Dendritic cell treated with granulocyte-macrophage colony-stimulating factor and Interleukin-4, amounts not matched to agents 40 ng/mL and 50 ng/mL, for 4 days (primary cell): ENCODE measurements at regions not wholly inside any gene's neighbourhood (a gene's known extent, or its start where the extent isn't known, plus 50 kb on each side); places are given as distances from the start of the nearest gene placed in this dataset.

Source experiments
- H3K27ac Mint-ChIP-seq: one replicate; pipeline ENCODE4 v1.8.0; 2022; ENCODE audit warnings: mild to moderate bottlenecking, mixed read lengths
- H3K27me3 Mint-ChIP-seq: one replicate; pipeline ENCODE4 v1.8.0; 2022; ENCODE audit warnings: mild to moderate bottlenecking, mixed read lengths
- H3K36me3 Mint-ChIP-seq: one replicate; pipeline ENCODE4 v1.8.0; 2022; ENCODE audit warnings: low read depth, mixed read lengths
- H3K4me1 Mint-ChIP-seq: one replicate; pipeline ENCODE4 v1.8.0; 2022; ENCODE audit warnings: low read depth, mixed read lengths
- H3K4me3 Mint-ChIP-seq: one replicate; pipeline ENCODE4 v1.8.0; 2022; ENCODE audit warnings: mild to moderate bottlenecking, moderate library complexity, mixed read lengths
- H3K9me3 Mint-ChIP-seq: one replicate; pipeline ENCODE4 v1.8.0; 2022; ENCODE audit warnings: mixed read lengths
- intact Hi-C: fragments of 100-400 bp; cut with micrococcal nuclease; formaldehyde crosslinking; loops from one replicate; pipeline ENCODE4 v1.15.0; 2022

DNA sequence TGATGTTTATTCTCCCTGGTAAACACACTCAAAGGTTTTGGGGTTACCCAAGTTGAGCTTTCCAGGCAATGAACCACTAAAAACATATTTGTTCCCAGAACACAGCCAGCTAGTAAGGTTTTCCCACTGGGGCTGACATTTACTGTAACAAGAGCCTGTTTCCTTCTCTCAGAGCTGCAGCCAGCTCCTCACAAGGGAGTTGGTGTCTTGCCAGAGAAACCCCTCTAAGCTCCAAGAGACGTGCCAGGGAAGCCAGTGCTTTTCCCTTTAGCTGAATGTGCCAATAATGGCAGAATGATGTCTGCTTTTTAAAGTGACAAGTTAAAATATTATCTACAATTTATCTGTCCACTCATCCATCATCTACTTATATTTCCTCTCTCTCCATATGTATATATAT is 170.8 kb upstream of the RBFOX1 start:
- intact Hi-C loops: no loop called here
- H3K27me3 Mint-ChIP-seq: no peaks in the 10 kb centered on the region
- H3K4me1 Mint-ChIP-seq: no peaks in the 10 kb centered on the region
- H3K9me3 Mint-ChIP-seq: no peaks in the 10 kb centered on the region
- no peak overlapping the region for H3K4me3 Mint-ChIP-seq
- no peaks in the 10 kb centered on the region for H3K36me3 Mint-ChIP-seq
- no peak overlapping the region for H3K27ac Mint-ChIP-seq

DNA sequence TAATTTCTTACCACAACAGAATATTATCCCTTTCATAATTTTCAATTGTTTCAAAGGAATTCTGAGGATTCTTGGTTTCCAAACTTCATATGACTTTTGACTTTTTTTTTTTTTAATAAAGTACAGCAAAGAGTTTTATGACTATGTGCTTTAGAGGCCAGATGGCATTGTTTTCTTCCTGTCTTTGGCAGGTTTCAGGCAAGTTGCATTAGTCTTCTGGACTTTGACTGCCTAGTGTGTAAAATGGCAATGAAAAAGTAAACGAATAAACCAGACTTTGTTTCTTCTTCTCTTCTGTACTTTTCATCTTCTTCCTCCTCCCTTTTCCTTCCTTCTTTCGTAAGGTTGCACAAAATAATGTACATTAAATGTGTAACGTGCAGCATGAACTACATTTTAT is 172.6 kb upstream of the RBFOX1 start:
- no peaks in the 10 kb centered on the region for H3K4me1 Mint-ChIP-seq
- intact Hi-C loops: no loop called here
- H3K4me3 Mint-ChIP-seq: no peak overlapping the region
- H3K36me3 Mint-ChIP-seq: no peaks in the 10 kb centered on the region
- no peaks in the 10 kb centered on the region for H3K27me3 Mint-ChIP-seq
- H3K27ac Mint-ChIP-seq: no peak overlapping the region
- no peaks in the 10 kb centered on the region for H3K9me3 Mint-ChIP-seq

DNA sequence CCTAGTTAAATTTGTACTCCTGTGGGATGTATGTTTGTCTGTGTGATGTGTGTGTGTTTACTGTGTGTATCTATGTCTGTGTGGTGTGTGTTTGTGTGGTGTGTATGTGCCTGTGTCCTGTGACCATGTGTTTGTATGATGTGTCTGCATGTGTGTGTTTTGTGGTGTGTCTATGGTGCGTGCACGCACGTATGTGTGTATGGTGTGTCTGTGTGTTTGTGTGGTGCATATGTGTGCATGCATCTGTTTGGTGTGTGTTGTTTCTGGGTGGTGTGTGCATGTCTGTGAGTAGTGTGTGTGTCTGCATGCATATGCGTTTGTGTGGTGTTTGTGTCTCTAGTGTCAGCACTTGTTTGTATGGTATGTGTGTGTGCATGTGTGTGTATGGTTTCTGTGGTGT is 174.2 kb upstream of the RBFOX1 start:
- intact Hi-C loops: no loop called here
- no peak overlapping the region for H3K4me3 Mint-ChIP-seq
- H3K27ac Mint-ChIP-seq: no peak overlapping the region
- no peaks in the 10 kb centered on the region for H3K9me3 Mint-ChIP-seq
- H3K4me1 Mint-ChIP-seq: no peaks in the 10 kb centered on the region
- no peaks in the 10 kb centered on the region for H3K27me3 Mint-ChIP-seq
- H3K36me3 Mint-ChIP-seq: no peaks in the 10 kb centered on the region

DNA sequence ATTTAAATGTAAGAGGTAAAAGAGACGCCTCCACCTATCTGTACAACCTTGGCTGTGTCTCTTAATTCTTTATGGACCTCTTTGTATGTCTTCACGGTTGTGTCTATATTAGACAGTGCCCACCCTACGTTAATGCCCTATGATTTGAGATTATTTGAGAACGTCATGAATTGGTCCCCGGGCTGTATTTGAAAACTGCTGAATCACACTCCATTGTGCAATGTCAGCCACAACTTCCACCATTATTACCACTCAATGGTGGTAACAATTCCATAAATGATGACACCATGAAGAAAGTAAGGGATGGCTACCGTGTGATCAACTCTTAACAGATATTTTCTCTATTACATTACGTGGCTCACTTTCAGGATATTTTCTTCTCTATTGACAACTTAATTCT is 182.4 kb upstream of the RBFOX1 start:
- Mint-ChIP-seq H3K27me3 (no peaks in the 10 kb centered on the region), H3K4me3 (no peak overlapping the region), H3K9me3 (no peaks in the 10 kb centered on the region), H3K36me3 (no peaks in the 10 kb centered on the region), H3K27ac (no peak overlapping the region), H3K4me1 (no peaks in the 10 kb centered on the region)
- intact Hi-C loops: no loop called here

DNA sequence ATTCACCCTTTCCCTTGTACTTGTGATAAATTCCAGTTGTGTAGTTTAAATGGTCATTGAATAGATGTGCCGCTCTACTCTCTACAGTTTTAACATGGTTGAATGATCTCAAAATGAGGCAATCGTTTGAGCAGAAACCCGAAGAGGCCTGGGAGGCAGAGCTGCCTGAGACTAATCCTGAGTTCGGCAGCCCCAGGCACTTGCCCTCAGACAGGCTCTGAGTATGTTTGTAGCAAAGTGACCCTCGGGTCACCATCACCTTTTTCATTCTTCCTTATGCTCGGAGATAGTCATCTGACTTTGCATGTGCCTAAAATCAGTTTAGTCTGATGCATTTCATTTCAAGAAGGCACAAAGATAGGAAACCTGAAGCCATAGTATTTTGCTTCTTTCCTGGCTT is 184.0 kb upstream of the RBFOX1 start:
- Mint-ChIP-seq H3K4me3 (no peak overlapping the region), H3K36me3 (no peaks in the 10 kb centered on the region), H3K9me3 (no peaks in the 10 kb centered on the region), H3K27me3 (no peaks in the 10 kb centered on the region), H3K4me1 (no peaks in the 10 kb centered on the region), H3K27ac (no peak overlapping the region)
- intact Hi-C loops: no loop called here

DNA sequence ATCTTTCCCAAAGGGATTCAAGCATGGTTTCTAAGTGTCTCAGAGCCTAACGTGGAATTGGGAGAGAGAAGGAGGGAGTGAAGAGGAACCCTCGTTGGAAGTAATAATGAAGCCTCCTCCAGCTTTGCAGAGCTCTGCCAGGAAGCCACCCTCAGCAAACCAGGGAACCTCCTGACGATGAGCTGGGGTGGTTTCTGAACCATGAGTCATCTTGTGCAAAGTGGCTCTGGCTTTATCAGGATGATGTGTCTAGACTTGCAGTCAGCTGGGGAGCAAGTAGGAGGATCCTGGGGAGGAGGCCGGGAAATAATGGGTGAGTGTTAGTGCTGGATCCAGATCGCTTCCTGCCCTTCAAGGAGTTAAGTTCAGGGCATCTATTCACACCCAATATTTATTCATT is 191.7 kb upstream of the RBFOX1 start:
- no peaks in the 10 kb centered on the region for H3K36me3 Mint-ChIP-seq
- no peak overlapping the region for H3K4me3 Mint-ChIP-seq
- H3K4me1 Mint-ChIP-seq: no peaks in the 10 kb centered on the region
- no peaks in the 10 kb centered on the region for H3K9me3 Mint-ChIP-seq
- H3K27me3 Mint-ChIP-seq: no peaks in the 10 kb centered on the region
- H3K27ac Mint-ChIP-seq: no peak overlapping the region
- intact Hi-C loops: no loop called here

DNA sequence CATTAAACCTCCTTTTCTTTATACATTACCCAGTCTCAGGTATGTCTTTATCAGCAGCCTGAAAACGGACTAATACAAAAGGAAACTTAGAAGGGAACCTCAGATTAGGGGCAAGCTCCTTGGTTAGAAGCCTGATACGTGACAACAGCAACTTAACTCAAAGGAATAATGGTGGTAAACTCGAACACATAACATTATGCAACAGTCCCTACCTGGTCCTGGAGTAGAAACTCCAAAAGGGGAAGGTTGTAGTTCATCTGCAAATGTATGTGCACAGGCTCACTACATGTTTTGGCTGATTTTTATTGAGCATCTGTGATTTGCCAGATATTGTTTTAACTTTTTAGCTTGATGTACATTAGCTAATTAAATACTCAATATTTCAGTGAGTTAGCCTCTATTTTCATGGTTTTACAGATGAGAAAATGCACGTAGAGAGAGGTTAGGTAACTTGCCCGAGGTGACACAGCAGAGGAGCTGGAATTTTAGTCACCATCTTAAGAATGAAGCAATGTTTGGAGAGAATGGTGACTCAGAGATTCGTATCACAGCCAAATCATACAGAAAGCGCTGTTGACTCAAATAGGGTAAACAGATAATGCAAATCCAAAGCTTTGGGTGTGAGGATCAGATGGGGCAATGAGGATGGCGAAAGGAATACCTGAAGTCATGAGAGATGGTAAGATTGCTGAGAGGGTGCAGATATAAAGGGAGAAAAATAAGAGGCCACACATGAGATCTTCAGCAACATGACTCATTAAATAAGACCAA is 194.9 kb upstream of the RBFOX1 start:
- Mint-ChIP-seq H3K4me1 (no peaks in the 10 kb centered on the region), H3K27me3 (no peaks in the 10 kb centered on the region), H3K36me3 (no peaks in the 10 kb centered on the region), H3K27ac (no peak overlapping the region), H3K9me3 (no peaks in the 10 kb centered on the region), H3K4me3 (no peak overlapping the region)
- intact Hi-C loops: no loop called here

DNA sequence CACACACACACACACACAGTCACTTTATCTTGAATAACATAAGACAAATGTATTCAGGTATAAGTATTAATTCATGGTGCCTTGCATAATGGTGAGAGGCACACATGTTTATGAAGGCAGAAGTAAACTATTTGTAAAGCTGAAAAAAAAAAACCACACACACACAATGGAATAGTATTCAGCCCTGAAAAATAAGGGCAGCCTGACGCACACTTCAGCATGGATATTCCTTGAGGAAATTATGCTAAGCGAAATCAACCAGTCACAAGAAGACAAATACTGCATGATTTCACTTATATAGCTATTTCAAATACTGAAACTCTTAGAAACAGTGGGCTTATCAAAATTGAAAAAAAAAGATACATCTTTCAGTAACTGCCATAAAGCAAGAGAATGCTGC is 200.2 kb upstream of the RBFOX1 start:
- Mint-ChIP-seq H3K4me1 (no peaks in the 10 kb centered on the region), H3K9me3 (no peaks in the 10 kb centered on the region), H3K27ac (no peak overlapping the region), H3K27me3 (no peaks in the 10 kb centered on the region), H3K36me3 (no peaks in the 10 kb centered on the region), H3K4me3 (no peak overlapping the region)
- intact Hi-C loops: no loop called here

DNA sequence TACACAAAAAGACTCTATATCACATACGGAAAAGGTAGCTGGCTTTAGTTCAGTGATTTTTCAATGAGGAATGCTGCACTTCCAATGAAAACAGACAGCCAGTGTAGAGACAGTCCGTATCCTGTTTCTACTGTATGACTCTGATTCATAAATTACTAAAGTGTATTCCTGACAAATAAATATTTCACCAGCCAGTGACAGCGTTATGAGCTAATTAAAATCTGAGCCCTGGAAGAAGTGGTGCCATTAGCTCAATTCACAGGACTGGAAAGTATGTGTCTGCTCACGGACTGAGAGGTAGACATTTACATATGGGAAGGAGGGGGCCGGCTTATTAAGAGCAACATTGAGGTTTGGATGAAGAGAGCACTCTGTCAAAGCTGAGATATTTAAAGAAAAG is 207.9 kb upstream of the RBFOX1 start:
- Mint-ChIP-seq H3K9me3 (no peaks in the 10 kb centered on the region), H3K4me3 (no peak overlapping the region), H3K4me1 (no peaks in the 10 kb centered on the region), H3K27ac (no peak overlapping the region), H3K27me3 (no peaks in the 10 kb centered on the region), H3K36me3 (no peaks in the 10 kb centered on the region)
- intact Hi-C loops: no loop called here

DNA sequence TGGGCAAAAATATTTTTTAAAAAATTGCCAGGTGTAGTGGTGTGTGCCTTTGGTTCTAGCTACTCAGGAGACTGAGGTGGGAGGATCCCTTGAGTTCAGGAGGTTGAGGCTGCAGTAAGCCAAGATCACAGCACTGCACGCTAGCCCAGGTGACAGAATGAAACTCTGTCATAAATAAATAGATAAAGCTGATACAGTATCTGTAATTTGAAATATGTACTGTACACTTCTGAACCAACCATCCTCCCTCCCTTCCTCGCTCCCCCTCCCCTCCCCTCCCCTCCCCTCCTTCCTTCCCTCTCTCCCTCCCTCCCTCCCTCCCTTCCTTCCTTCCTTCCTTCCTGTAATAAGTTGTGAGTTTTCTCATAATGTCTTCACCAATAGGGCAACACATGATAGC is 208.4 kb upstream of the RBFOX1 start:
- Mint-ChIP-seq H3K4me1 (no peaks in the 10 kb centered on the region), H3K27me3 (no peaks in the 10 kb centered on the region), H3K27ac (no peak overlapping the region), H3K4me3 (no peak overlapping the region), H3K9me3 (no peaks in the 10 kb centered on the region), H3K36me3 (no peaks in the 10 kb centered on the region)
- intact Hi-C loops: no loop called here

DNA sequence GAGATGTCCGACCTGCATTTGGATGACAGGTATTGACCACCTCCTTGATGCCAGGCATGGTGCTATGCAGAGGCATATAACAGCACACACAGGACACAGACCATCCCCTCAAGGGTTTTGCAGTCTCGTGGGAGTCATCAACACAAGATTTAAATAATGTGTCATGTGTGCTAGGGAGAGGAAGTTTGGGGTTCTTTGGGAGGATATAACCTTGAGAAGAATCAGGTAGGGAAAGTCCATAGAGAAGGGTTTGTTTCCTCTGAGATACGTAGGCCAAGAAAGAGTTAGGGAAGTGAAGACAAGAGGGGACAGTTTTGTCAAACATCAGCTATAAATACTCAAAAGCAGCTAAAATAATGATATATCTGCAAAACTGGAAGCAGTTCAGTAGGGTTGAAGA is 215.9 kb upstream of the RBFOX1 start:
- Mint-ChIP-seq H3K27me3 (no peaks in the 10 kb centered on the region), H3K4me1 (no peaks in the 10 kb centered on the region), H3K9me3 (no peaks in the 10 kb centered on the region), H3K4me3 (no peak overlapping the region), H3K27ac (no peak overlapping the region), H3K36me3 (no peaks in the 10 kb centered on the region)
- intact Hi-C loops: no loop called here

DNA sequence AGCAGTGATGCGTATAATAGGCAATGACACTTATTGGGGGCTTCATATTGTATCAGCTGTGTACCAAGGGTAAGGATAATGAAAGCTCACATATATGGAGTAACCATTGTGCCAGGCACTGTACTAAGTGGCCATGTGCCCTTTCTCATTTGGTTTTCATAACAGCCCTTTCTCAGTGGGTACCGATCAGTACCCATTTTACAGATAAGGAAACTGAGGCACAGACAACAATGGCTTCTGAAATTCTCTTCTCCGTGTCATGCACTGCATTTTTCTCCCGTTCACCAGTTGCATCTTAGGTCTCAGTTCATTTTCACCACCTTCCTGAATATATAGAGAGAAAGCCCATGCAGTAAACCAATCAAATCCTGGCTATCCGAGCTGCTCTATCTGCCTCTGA is 216.7 kb upstream of the RBFOX1 start:
- H3K27ac Mint-ChIP-seq: no peak overlapping the region
- intact Hi-C loops: no loop called here
- H3K4me1 Mint-ChIP-seq: no peaks in the 10 kb centered on the region
- H3K27me3 Mint-ChIP-seq: no peaks in the 10 kb centered on the region
- no peaks in the 10 kb centered on the region for H3K9me3 Mint-ChIP-seq
- no peaks in the 10 kb centered on the region for H3K36me3 Mint-ChIP-seq
- H3K4me3 Mint-ChIP-seq: no peak overlapping the region

DNA sequence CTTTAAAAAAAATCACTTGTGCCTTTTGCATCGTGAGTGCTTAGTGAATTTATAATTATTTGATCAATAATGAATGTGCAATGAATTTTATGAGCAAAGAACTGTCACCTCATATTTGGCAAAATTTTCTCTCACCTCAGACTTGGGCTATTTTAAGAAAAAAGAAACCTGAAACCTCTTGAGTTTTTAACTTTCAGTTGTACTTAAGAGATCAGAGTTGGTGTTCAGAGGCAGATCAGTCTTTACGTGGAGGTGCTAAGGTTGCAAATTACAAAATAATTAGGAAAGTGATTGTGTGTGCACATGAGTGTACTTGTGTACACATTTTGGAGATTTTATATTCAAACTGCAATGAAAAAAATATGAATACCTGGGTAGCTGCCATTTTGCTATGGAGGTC is 218.7 kb upstream of the RBFOX1 start:
- H3K36me3 Mint-ChIP-seq: no peaks in the 10 kb centered on the region
- intact Hi-C loops: no loop called here
- H3K4me1 Mint-ChIP-seq: no peaks in the 10 kb centered on the region
- H3K27ac Mint-ChIP-seq: no peak overlapping the region
- H3K9me3 Mint-ChIP-seq: no peaks in the 10 kb centered on the region
- no peaks in the 10 kb centered on the region for H3K27me3 Mint-ChIP-seq
- no peak overlapping the region for H3K4me3 Mint-ChIP-seq

DNA sequence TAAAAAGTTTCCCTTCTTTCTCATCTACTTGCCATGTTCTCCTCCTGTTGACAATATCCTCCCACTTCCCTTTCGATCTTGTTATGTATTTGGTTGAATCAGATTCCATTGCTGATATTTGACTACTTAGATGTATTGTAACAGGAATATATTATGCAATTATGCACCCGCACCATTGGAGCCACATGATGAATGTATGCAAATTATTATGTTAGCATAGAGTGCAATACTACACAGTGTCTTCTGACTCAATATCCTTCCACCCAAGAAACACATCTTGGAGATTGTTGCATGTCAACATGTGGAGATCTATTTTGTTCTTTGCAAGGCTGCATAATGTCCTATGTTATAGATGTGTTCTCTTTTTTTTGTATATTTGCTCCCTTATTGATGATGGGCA is 219.2 kb upstream of the RBFOX1 start:
- H3K27ac Mint-ChIP-seq: no peak overlapping the region
- H3K4me3 Mint-ChIP-seq: no peak overlapping the region
- H3K4me1 Mint-ChIP-seq: no peaks in the 10 kb centered on the region
- intact Hi-C loops: no loop called here
- no peaks in the 10 kb centered on the region for H3K36me3 Mint-ChIP-seq
- H3K27me3 Mint-ChIP-seq: no peaks in the 10 kb centered on the region
- no peaks in the 10 kb centered on the region for H3K9me3 Mint-ChIP-seq

DNA sequence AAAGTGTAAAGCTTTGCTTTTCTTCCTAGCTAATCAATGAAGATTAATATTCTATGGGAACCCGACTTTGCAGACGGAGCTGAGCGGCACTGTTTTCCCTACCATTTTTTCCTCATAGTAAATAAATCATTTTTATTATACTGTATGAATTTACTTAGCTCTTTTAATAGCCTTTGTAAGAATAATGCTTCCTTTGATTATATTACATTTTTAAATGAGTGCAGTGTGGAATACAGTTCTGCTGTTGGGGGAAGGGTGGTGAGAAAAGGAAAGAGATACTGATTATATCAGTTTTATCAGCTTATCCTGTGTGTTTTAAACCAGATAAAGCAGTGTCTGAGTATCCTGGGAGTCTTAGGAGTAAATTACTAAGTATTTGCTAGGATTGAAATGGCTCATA is 221.4 kb upstream of the RBFOX1 start:
- no peak overlapping the region for H3K27ac Mint-ChIP-seq
- no peaks in the 10 kb centered on the region for H3K4me1 Mint-ChIP-seq
- no peak overlapping the region for H3K4me3 Mint-ChIP-seq
- H3K9me3 Mint-ChIP-seq: no peaks in the 10 kb centered on the region
- intact Hi-C loops: no loop called here
- H3K27me3 Mint-ChIP-seq: no peaks in the 10 kb centered on the region
- H3K36me3 Mint-ChIP-seq: no peaks in the 10 kb centered on the region
